H1 (cell line): ENCODE measurements at regions not wholly inside any gene's neighbourhood (a gene's known extent, or its start where the extent isn't known, plus 50 kb on each side); places are given as distances from the start of the nearest gene placed in this dataset.

ENCODE experiments used
- ATF3 ChIP-seq: IDR thresholded peaks from 2 replicates; pipeline ENCODE4 v1.6.1; 2011; ENCODE audit warnings: low read depth, mild to moderate bottlenecking, low read length; ENCODE audit not compliant: insufficient read depth
- CHD7 ChIP-seq: fragments of 300-600 bp; sonication (generic); IDR thresholded peaks from 2 replicates; pipeline ENCODE4 v1.7.1; 2012; ENCODE audit warnings: low read length, moderate library complexity, mild to moderate bottlenecking, inconsistent platforms; ENCODE audit not compliant: insufficient replicate concordance
- HDAC2 ChIP-seq, 2 experiments: fragments of 300-600 bp in 1 of 2; sonication (generic) in 1 of 2; IDR thresholded peaks; 2 replicates each; pipeline ENCODE4 v1.6.1; 2011 to 2012; ENCODE audit warnings: low read depth in 2 of 2, low read length in 2 of 2, mild to moderate bottlenecking in 2 of 2, moderate library complexity in 2 of 2, borderline replicate concordance in 1 of 2, inconsistent platforms in 1 of 2
- SUZ12 ChIP-seq: fragments of 200-600 bp; sonication (generic); IDR thresholded peaks from 2 replicates; pipeline ENCODE4 v1.6.1; 2012; ENCODE audit warnings: mild to moderate bottlenecking, inconsistent platforms, low read length, moderate library complexity, mixed read lengths
- TAF7 ChIP-seq: optimal IDR thresholded peaks from 2 replicates; pipeline ENCODE3; 2011; ENCODE audit warnings: low read depth, mild to moderate bottlenecking, inconsistent platforms, low read length, moderate library complexity, borderline replicate concordance

DNA sequence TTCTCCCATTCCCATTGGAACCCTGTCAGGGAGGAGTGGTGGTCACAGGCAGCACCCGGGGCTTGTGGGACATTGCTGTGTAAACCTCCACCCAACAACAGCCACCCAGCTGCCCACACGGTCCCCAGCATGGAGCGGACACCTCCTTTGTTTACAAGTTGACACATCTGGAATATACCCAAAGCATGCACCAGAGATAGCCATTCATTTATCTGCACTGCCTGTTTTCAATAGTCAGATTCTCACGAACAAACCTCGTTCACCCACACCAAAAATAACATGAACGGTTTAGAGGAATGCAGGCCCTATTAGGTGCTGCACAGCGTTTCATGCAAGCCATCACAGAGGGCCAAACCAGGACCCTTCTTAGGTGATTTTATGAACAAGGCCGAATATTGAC, 244.8 kb downstream of the FOXL1 start (continued):
- TF ChIP-seq CHD7 (no peak), ATF3 (no peak), SUZ12 (no peak), TAF7 (no peak), HDAC2 (IDR thresholded peaks at IDR 0.05; ENCODE audit: borderline replicate concordance in 1 of 2, low read depth in 2 of 2, low read length in 2 of 2) (no peak)
